Frontal cortex (tissue), 3 donors: ENCODE measurements at regions not wholly inside any gene's neighbourhood (a gene's known extent, or its start where the extent isn't known, plus 50 kb on each side); places are given as distances from the start of the nearest gene placed in this dataset.
"Not testable (repeated sequence)": the region's sequence is repeated elsewhere in the genome, so short reads cannot be mapped to it uniquely, and the experiment has no call there.

Source experiments
- DNase-seq, 2 donors: peaks; one replicate each; pipeline ENCODE4 v3.0.0; 2012; ENCODE audit warnings: low spot score in 2 of 2
- FAIRE-seq: peaks from 2 replicates; lab custom pipeline; 2012; peaks lifted over from hg19 to GRCh38; lab: Jason Lieb, UNC
- donor health status: control.
- donor health status: control.
- donor health status: control.

DNA sequence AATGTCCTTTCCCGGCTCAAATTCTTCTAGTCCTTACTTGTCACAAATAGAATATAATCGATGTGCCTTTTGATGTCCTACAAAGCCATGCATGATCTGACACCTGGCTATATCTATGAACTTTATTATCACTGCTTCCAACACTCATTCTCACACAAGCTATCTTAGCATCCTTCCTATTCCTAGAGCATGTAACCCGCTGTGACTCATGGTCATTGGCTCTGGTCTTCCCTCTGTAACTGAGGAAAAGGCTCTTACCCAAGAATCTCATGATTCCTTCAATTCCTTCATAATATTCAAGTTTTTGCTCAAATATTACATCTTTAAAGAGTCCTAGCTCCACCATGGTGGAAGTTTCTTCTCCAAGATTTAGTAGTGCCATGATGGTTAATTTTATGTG is 480.0 kb upstream of the PAPPA start:
- FAIRE-seq, result no peak
- no peak for DNase-seq

GRCh38 chr9:115674091-115674490 is 479.5 kb upstream of the PAPPA start:
- no peak for DNase-seq
- no peak for FAIRE-seq

DNA sequence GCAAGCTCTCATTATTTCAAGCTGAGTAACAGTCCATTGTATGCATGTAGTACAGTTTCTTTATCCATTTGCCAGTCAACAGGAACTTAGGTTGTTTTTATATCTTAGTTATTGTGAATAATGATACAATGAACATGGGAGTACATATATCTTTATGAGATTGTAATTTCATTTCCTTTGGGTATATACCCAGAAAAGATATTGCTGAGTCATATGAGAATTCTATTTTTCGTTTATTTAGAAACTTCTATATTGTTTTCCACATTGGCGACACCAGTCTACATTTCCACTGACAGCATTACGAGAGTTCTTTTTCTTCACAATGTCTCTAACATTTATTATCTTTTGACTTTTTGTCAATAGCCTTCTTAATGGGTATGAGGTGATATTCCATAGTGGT is 477.8 kb upstream of the PAPPA start:
- no peak for FAIRE-seq
- no peak for DNase-seq

GRCh38 chr9:115680231-115680630 is 473.4 kb upstream of the PAPPA start:
- no peak for FAIRE-seq
- DNase-seq, result no peak

DNA sequence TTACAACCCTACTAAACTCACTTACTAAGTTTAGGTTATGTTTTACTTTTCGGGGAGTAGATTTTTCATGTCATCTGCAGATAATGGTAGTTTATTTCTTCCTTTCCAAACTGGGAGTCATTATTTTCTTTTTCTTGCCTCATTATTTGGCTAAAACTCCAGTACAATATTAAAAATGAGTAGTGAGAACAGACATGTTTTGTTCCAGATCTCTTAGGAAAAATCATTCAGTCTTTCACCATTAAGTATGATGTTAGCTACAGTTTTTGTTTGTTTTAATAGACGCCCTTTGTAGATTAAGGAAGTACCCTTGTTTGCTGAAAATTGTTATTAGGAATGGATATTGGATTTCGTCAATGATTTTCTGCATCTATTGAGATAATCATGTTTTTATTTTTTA is 472.0 kb upstream of the PAPPA start:
- FAIRE-seq (no peak), DNase-seq (no peak)

GRCh38 chr9:115686069-115686468 is 467.5 kb upstream of the PAPPA start:
- DNase-seq (no peak), FAIRE-seq (no peak)

DNA sequence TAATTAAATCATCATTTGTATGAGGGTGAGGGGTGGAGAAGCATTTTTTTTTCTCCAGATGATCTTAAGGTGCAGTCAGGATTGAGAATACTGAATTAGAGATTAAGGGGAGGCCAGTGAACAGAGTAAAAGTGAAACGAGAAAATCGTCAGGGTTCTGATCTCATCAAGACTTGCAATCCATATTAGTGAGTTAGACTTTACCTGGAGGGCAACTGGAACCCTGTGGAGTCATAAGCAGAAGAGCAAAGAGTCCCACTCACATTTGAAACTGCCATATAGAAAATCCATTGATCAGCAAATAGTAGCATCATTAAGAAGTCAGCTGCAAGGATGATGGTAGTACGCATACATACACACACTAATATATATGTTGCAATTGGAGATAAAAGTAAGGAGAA is 466.2 kb upstream of the PAPPA start:
- no peak for FAIRE-seq
- no peak for DNase-seq

DNA sequence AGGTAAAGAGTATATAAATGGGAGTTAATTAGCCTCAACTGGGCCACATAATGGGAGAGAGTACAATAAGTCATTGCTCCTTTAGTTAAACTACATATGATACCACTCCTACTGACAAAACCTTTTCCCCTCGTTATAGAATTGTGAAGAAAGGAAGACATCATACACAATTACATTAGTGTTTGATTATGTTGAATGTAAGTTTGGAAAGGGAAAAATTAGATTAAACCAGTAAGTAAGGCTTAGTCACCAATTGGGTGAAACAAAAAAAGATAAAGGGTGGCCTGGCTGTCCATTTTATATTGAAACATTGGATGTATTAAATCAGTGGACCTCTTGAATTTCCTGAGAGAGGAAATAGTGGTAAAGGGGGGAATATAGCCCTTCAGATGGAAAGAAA is 464.3 kb upstream of the PAPPA start:
- FAIRE-seq (no peak), DNase-seq (no peak)

DNA sequence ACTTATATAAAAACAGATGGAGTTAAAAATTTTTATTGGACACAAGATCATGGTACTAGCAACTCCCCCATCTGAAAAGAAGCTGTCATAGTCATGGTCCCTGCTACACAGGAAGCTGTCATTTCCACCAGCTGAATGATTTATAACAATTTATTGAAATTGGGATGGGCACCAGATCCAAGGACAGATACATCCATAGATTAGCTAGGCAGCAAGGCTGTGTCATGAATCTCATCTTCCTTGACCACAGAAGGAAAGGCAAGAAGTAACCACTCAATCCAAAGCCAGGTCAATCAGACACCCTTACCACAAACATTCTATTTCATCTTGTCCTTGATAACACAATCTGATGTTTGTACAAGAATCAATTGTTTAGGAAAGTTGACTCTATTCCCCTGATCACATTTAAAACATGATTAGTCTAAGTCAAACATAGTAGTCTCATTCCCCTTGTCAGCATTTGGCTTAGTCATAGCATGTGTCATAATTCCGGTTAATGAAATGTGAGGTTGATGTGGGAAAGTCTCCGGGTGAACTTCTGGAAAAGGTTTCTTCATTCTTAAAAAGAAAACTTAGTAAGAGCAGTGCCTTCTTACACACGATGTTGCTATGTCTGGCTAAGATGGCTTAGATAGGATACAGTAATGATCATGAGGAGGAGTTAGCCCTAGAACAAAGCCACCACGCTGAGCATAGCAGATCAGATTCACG is 462.6 kb upstream of the PAPPA start:
- DNase-seq (no peak), FAIRE-seq (no peak)

DNA sequence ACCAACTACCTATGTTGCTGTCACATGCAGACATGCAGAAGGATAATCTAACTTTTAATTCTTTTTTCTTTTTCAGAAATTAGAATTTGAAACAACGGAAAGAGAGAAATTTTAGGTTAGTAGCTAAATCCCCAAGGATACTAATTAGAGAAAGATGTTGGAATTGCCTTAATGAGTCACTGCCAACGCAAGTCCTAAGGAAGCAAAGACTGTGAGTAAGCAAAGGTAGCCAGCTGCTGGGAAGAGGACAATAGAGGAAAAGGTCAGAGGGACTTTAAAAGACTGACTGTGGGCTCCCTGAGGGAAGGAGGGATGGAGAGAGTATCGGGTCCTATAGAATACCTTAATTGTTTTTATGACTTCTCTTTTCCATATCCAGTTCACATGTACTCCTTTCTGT is 461.9 kb upstream of the PAPPA start:
- FAIRE-seq (no peak), DNase-seq (no peak)

GRCh38 chr9:115692868-115693267 is 460.7 kb upstream of the PAPPA start:
- not testable (repeated sequence) for FAIRE-seq, DNase-seq

GRCh38 chr9:115694014-115694413 is 459.6 kb upstream of the PAPPA start:
- no peak for DNase-seq

GRCh38 chr9:115694991-115695390 is 458.6 kb upstream of the PAPPA start:
- no peak for DNase-seq
- FAIRE-seq, result no peak

More at GRCh38 chr9:115694014-115694413, 459.6 kb upstream of the PAPPA start:
- FAIRE-seq, result no peak

- DNase-seq (no peak), FAIRE-seq (no peak)
Measured at GRCh38 chr9:115712981-115713380, 440.6 kb upstream of the PAPPA start.

GRCh38 chr9:115715666-115716065 is 437.9 kb upstream of the PAPPA start:
- DNase-seq, result no peak
- FAIRE-seq, result no peak

DNA sequence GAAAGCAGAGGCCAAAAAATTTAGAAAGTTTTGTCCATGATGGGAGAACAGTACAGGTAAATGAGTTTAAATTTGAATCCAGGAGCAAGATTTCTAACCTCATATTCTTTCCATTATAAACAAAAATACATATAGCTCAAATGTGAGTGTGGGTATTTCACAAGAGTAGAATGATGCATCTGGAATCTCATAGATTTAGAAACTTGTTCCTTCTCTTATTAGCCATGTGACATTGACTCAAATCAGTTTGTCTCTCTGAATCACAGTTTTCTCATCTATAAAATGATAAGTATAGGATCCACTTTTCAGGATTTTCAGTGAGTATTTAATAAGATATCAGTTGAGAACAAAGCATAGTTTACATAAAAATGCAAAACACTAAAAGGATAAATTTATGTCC is 436.3 kb upstream of the PAPPA start:
- FAIRE-seq, result no peak
- no peak for DNase-seq

GRCh38 chr9:115717711-115718173 is 435.8 kb upstream of the PAPPA start:
- FAIRE-seq (no peak), DNase-seq (no peak)

GRCh38 chr9:115730396-115730795 is 423.2 kb upstream of the PAPPA start:
- DNase-seq (no peak), FAIRE-seq (no peak)

DNA sequence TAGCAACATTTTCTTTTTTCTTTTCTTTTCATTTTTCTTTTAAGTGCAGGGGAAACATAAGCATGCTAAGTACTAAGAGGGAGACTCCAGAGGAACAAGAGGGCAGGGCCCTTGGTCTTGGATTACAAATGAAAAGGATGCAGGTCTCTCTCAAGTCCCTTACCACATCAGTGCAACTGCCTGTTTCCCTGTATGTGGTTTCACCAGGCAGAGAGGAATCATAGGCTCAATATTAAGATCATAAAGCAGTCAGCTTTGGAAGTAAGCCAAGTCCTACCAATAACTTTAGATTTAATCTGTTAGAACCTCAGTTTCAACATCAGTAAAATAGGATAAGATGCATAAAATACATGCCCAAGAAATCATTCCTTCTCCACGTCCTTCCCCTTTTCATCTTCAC is 422.7 kb upstream of the PAPPA start:
- DNase-seq, result no peak
- no peak for FAIRE-seq

- DNase-seq (no peak), FAIRE-seq (no peak)
Measured at GRCh38 chr9:115733318-115734110, 420.1 kb upstream of the PAPPA start.

- FAIRE-seq (no peak), DNase-seq (no peak)
Measured at GRCh38 chr9:115739096-115739875, 414.3 kb upstream of the PAPPA start.
